SKM-1 (cell line): ENCODE measurements at regions not wholly inside any gene's neighbourhood (a gene's known extent, or its start where the extent isn't known, plus 50 kb on each side); places are given as distances from the start of the nearest gene placed in this dataset.

ENCODE experiments used
- DNase-seq: peaks from one replicate; lab custom pipeline; 2025; ENCODE audit not compliant: unreplicated experiment; lab: John Stamatoyannopoulos, UW

DNA sequence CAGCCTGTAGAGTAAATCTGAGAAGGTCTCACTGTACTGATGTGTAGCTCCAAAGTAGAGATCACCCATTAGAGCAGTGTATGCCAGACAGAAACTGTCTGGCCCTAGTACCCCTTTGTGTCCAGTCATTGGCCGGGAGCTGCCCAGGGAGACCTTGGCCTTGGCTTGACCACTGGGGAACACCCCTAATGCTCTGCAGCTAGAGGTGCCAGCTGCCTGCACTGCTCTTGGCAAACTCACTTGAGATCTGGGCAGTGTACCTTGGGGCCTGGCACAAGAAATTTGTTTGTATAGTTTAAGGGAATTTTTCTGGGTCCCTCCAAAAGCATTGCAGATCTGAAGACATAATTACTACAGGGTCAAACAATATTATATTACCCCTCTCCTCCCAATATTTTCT is 78.7 kb upstream of the MPHOSPH6 start:
- DNase-seq = no peak

DNA sequence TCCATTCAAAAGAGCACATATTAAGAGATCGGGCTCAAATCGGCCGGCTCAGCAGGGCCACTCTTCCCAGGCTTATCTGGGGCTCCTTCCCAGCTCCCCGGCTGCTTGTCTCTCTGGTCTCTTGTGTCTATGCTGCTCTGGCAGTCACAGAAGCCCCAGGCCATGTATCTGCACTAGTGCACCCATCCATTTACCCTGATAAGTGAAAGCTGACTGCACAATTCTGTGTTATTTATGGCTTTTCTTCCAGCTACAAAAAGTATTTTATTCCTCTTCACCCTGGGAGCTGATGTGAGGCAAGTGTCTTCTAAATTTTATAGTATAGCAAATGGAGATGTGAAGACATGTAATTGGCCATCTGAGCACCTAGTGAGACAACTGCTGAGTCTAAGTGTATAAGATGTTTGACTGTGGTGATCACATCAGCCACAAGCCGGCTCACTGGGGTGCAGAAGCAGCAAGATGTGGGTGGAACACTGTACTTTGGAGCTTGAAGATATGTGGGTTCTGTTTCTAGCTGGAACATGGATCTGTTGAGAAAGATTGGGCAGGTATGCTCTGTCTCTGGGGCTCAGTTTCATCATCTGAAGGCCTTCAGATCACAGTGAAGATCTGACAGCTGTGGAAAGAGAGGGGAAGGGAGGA is 78.1 kb upstream of the MPHOSPH6 start:
- no peak for DNase-seq

DNA sequence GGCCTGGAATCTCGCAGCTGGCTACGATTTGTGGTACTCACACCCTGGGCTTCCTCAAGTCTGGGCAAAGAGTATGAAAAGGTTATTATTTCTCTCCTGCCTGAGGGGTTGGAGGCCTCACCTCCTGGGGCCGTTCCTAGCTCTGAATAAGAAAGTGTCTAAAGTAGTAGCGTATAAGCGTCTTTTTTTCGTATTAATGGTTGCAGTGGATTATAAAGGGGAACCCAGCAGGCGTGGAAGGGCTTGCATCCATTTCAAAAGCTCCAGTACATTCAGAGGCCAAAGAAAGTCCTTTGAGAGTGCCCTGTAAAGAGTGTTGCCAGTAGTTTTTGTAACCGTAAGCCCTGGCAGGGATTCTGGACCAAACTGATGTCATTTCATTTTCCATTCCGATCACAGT is 72.2 kb upstream of the MPHOSPH6 start:
- DNase-seq = no peak

- no peak for DNase-seq
Measured at GRCh38 chr16:82241469-82242052, 71.5 kb upstream of the MPHOSPH6 start.

- DNase-seq = no peak
Measured at GRCh38 chr16:82240111-82240510, 70.1 kb upstream of the MPHOSPH6 start.

- no peak for DNase-seq
Measured at GRCh38 chr16:82236875-82237274, 66.9 kb upstream of the MPHOSPH6 start.

- no peak for DNase-seq
Measured at GRCh38 chr16:82236415-82236814, 66.4 kb upstream of the MPHOSPH6 start.

- DNase-seq = no peak
Measured at GRCh38 chr16:82232806-82233205, 62.8 kb upstream of the MPHOSPH6 start.

DNA sequence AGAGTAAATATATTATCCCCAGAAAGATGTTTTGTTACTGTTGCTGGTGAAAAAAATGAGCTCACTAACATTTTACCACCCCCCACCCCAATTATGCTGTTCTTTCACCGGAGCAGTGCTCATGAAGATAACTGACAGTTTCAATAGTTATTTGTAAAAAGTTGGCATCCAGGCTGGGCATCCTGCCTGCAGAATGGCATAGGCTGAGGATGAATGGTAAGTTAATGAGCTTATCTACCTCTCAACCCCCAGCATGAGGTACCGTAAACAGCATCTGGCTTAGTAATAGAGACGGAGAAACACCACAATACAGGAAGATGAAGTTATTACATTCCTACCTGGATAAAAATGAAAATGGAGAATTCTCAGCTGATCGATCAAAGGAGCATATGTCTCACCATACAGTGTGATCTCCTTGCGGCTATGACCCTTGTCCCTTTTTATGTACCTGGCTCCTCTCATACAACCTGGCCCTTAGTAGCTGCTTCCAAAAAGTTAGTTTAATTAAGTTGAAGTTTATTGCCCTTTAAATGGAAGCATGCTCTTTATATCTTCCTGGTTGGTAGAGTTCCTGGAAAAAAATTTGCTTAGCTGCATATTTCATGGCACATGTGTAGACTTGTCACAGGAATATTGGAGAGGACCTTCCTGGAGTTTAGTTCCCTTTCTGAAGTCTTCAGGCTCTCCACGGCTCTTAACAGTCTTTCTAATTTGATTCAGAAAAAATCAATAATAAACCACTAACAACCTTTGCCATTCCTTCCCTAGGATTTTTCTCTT is 61.2 kb upstream of the MPHOSPH6 start:
- DNase-seq = no peak

DNA sequence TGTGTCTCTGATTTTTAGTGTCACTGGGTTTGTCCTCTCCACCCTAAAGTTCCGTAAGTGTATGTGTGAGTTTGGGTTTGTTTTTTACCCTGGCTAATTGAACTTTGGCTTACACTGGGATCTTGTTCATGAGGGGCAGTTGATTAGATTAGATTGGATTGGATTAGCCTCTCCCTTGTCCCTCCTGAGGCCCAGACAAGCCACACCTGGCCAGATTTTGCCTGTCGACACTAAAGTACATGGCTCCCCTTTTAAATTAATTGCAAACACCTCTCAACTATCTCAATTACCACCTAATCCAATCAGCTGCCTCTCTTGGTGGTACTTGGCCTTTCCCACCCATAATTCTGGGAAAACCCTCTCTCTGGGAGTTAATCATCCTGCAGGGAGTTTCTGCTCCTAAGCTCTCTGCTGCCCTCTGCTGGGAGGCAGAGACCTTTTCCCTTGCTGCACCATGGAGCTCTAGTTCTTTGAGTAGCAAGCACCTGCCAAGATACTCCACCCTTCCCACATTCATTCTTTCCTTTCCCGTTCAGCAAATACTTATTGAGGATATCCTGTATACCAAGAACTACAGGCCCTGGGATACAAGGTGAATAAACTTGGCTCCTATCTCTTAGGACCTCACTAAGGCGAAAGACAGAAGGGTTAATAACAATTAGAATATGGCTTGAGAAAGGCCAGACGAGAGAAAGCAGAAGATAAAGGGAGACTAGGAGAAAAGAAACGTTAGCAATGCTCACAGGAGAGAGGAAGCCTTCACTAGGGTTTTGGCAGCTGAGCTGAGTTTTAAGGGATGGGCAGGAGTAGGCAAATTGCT is 60.0 kb upstream of the MPHOSPH6 start:
- DNase-seq = peak; percentile 30

- no peak for DNase-seq
Measured at GRCh38 chr16:82226327-82226726, 56.3 kb upstream of the MPHOSPH6 start.

DNA sequence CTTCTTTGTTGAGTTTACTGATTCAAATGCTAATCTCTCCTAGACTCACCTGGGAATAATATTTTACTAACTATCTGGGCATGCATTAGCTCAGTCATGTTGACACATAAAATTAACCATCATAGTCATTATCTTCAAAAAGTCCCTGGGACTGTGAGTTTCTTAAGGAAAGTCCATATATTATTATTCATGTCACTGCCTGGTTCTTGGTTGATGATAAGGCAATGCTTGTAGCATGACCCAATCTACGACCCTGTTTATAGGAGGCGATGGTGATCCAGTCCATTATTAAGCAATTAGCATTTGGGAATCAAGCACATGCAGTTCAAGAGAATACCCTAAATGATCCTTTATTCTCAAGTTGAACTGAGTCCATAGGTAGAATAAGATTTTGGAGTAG is 54.8 kb upstream of the MPHOSPH6 start:
- DNase-seq = no peak

DNA sequence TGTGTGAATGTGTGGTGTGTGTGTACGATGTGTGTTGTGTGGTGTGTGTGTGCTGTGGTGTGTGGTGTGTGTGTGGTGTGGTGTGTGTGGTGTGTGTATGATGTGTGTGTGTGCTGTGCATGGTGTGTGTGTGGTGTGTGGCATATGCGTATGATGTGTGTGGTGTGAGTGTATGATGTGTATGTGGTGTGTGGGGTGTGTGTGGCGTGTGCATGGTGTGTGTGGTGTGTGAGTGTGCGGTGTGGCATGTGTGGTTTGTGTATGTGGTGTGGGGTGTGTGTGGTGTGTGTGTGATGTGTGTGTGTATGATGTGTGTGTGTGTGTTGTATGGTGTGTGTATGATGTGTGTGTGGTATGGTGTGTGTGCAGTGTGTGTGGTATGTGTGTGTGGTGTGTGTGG is 50.5 kb upstream of the MPHOSPH6 start:
- no peak for DNase-seq
